Kasumi-1 (cell line): ENCODE measurements at regions not wholly inside any gene's neighbourhood (a gene's known extent, or its start where the extent isn't known, plus 50 kb on each side); places are given as distances from the start of the nearest gene placed in this dataset.
"Not testable (repeated sequence)": the region's sequence is repeated elsewhere in the genome, so short reads cannot be mapped to it uniquely, and the experiment has no call there.

ENCODE experiments used
- DNase-seq, 2 experiments: peaks; one replicate each; lab custom pipeline; 2025; lab: John Stamatoyannopoulos, UW

DNA sequence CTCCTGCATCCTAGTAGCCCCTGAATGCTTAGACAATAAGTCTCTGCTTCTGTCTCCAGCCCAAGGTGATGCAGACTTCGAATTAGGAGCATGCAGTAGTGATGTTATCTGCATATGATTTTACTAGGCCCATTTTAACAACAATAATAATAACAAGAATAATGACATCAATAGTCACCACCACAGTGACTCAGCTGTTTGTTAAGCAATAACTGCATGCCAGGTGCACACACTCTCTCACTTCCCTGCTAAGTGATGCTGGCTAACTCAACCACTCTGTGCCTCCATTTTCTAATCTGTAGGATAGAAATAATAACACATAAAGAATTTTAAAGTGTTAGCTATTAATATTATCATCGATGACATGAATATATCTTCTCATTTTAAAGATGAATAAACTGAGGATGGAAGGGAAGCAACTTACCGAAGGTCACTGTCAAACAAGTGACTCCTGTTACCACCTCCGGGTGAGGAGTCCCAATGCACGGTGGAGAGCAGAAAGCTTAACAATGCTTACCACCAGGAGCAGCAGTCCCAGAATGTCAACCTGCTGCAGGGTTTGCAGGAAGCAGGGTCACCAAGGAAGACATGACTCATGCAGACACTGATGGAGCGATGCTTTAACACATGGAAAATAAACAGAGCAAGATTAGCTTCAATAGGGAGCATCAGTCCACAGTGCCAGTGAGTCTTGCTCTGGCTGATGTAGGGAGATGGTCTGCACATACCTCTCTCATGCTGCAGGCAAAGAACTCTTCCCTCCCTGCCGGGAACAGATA, 290.2 kb downstream of the SPATA17 start:
- no peak for DNase-seq

GRCh38 chr1:217924924-217925323, 293.8 kb downstream of the SPATA17 start:
- no peak for DNase-seq

- no peak for DNase-seq
Observed at GRCh38 chr1:217929213-217929885, 298.2 kb downstream of the SPATA17 start.

DNA sequence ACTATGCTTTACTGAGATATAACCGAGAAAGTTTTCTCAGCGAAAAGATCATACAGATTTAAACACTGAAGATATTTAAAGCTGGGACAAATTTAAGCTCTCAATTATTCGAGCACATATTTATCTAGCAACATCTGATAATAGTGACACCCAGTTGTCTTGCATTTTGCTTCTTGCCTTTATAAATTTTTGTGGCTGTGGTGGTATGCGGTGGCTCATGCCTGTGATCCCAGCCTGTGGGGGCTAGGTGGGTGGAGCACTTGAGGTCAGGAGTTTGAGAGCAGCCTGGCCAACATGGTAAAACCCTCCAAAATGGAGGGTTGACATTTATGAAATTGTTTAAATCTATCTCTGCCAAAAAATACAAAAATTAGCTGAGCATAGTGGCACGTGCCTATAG, 312.2 kb downstream of the SPATA17 start:
- DNase-seq: no peak

- no peak for DNase-seq
Observed at GRCh38 chr1:217944550-217944949, 313.4 kb downstream of the SPATA17 start.

DNA sequence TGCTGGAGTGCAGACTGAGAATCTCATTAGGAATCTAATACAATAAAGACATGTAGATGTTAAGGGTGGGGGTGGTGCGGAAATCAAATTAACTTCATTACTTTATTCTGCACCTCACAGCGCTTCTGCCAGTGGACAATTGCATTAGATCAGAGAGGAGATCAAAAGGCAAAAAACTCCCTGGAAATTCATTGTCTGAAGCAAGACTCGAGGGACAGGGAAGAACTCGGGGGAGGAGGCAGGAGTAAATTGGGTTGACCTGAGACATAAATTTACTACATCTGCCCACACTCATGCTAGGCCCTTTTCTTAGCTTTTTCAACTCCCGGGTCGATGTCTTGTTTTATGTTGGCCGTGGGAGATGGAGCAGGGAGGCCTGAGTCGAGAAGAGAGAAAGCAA, 315.4 kb downstream of the SPATA17 start:
- no peak for DNase-seq

DNA sequence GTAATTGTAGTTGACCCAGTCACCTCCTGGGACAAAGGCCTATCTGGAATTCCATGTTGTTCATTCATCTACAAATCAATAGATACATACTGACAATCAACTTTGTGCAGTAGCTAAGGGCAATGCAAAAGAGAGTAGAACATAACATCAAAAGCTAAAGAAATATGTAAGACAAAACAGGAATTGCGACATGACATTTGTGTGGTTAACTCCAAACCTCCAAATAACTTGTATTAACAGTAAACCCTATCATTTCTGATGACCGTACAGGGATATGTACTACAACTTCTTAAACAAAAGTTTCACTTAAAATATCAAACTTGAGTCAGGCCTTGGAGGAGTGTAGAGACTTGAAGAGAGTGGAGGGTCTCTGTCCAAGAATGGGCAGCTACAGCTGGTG, 317.6 kb downstream of the SPATA17 start:
- DNase-seq: no peak

DNA sequence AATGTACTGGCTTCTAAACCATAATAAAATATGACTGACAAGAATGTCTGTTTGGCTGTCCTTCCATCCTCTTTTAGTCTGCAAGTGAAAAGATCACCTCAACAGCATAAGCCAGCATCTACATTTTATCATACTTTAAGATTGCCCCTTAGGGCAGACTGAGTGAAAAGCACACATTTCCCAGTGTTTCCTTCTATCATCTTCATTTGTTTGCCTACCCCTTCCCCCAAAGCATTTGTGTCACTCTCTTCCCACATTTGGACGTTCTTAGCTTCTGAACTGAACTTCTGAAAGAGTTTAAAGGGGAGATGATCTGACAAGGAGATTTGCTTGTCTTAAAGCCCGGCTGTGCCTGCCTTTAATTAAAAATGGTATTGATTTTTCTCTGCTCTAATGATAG, 322.2 kb downstream of the SPATA17 start:
- DNase-seq: no peak

DNA sequence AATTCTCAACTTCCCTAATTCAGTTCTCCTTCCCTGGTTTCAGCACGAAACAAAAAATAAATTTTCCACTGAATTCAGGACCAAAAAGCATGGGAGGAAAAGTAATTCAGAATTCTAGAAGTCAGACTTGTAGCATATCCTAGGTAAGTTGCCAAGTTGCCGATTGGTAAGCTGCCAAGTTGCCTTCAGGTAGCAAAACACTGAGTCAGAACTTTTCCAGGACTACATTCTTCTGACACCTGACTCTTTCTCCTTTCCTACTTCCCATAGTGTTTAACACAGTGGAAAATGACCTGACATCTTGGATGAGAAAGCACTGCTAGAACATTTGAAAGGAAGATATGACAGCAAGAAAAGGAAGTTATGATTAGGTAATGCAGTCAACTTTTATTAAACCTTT, 322.8 kb downstream of the SPATA17 start:
- DNase-seq: no peak

- DNase-seq: no peak
Observed at GRCh38 chr1:217955723-217956122, 324.6 kb downstream of the SPATA17 start.

- DNase-seq: no peak
Observed at GRCh38 chr1:217965156-217965786, 319.8 kb upstream of the RRP15 start.

DNA sequence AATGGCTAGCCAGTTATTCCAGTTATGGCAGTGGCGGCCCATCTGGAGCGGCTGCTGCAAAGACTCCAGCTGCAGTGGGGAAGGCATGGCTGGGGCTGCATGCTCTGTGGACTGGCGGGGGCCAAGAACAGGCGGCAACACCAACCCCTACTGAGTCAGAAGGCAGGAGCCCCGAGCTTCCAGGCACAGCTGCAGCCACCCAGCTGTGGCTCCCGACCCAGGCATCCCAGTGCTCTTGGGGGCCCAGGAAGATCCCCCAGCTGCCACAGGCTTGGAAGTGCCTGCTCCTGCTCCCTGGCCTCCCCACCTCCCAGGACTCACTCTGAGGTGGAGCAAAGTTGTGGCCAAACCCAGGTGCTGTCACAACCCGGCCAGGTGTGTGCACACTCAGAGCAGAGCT, 317.0 kb upstream of the RRP15 start:
- no peak for DNase-seq

- DNase-seq: no peak
Observed at GRCh38 chr1:217969428-217969827, 315.7 kb upstream of the RRP15 start.

- DNase-seq: no peak
Observed at GRCh38 chr1:217977943-217978342, 307.1 kb upstream of the RRP15 start.

DNA sequence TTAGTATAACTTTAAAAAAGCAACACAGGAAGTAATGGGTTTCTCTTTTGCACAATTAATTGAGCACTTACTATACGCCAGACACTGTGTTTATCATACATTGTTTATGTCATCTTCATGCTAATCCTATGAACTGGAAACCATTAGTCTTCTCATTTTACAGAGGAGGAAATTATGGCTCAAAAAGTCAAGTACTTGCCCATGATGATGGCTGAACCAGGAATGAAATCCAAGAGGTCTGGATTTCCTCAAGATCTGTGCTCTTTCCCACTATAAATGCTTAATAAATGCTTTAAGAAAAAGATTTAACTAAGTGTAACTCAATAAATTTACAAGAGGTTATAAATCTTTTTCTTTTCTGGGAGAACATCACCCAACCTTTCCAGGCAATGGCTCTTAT, 303.7 kb upstream of the RRP15 start:
- no peak for DNase-seq

- no peak for DNase-seq
Observed at GRCh38 chr1:217982331-217983050, 302.6 kb upstream of the RRP15 start.

GRCh38 chr1:217983051-217983375, 302.1 kb upstream of the RRP15 start:
- DNase-seq: no peak

GRCh38 chr1:217985641-217986040, 299.5 kb upstream of the RRP15 start:
- DNase-seq: no peak

DNA sequence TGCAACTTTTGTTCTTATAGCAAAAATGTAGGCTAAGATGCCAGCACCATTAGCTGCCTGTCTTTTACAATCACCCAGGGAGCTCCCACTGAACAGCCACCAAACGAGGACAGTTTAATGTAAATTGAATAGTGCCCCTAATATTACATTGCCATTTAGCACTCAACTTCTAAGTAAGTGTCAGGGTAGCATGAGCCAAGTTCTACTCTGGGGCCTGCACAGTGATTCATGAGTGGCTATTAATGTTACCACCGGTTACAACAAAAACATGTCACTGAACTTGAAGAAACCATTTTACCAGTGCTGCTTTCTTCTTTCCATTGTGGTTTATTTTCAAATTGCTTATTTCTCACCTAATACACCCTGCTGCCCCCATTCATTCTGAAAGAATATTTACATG, 295.6 kb upstream of the RRP15 start:
- no peak for DNase-seq

DNA sequence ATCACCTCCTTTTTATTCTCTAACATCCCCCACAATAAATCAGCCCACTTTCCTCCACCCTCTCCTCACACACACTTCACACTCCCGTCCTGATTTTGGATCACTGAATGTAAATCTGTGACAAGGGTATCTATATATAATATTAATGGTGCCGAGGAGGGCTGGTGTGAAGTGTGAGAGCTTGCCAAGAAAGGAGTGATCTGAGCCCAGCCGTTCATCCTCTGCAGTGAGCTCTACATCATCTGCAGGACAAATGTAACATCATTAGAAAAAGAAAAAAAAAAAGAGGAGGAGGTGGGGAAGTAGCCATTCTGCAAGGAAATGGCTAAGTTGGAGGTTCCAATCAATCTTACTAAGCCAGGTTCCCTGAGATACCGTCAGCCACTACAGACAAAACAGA, 291.7 kb upstream of the RRP15 start:
- no peak for DNase-seq

DNA sequence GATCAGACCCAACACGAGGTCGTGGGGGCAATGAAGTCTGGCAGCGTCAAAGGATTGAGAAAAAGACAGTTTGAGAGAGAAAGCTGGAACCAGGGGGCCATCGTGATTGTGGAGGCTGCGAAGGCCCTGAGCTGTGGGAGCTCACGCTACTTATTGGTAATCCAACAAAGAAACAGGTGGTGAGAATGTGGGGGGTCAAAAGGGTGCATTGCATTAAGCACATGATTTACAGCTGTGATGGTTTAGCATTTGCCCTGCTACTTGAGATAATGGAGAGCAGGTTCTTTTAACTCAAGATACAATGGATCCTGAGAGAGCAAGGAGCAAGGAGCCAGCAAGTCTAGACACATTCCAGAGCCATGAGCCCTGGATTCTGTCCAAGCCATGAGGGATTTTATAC, 276.8 kb upstream of the RRP15 start:
- not testable (repeated sequence) for DNase-seq

DNA sequence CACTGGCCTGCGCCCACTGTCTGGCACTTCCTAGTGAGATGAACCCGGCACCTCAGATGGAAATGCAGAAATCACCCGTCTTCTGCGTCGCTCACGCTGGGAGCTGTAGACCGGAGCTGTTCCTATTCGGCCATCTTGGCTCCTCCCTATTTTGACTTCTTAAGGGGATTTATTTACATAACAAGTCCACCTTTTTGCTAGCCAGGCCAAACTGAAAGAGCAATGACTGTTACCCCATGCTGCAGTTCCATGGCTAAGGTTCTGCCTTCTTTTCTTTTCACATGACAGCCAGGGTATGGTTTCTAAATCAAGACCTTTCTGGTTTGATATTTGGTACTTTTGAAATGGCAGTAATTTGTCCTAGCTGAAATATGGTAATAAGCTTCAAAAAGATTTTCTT, 270.0 kb upstream of the RRP15 start:
- not testable (repeated sequence) for DNase-seq

- DNase-seq: no peak
Observed at GRCh38 chr1:218024211-218024720, 260.8 kb upstream of the RRP15 start.
